H1 (cell line): ENCODE measurements at regions not wholly inside any gene's neighbourhood (a gene's known extent, or its start where the extent isn't known, plus 50 kb on each side); places are given as distances from the start of the nearest gene placed in this dataset.

ENCODE experiments used
- CTCF ChIA-PET: fragments of 300-600 bp; sonication (Branson Sonifier 250); formaldehyde crosslinking; loops from one replicate; lab custom pipeline; 2021; ENCODE audit not compliant: partially characterized antibody; lab: Charles Lee
- POLR2A ChIA-PET: fragments of 300-600 bp; sonication (Branson Sonifier 250); formaldehyde crosslinking; loops from one replicate; lab custom pipeline; 2021; ENCODE audit warnings: inconsistent platforms; ENCODE audit not compliant: partially characterized antibody; lab: Charles Lee
- DNase-seq, 2 experiments: peaks; one replicate each; pipeline versions ENCODE4 v3.0.0 to v3.0.0-alpha.2; 2010 to 2022; ENCODE audit warnings: low spot score in 2 of 2, low read depth in 1 of 2, mixed read lengths in 1 of 2
- FAIRE-seq: peaks from 2 replicates; lab custom pipeline; 2011; peaks lifted over from hg19 to GRCh38; lab: Jason Lieb, UNC
- H2AFZ ChIP-seq: 2 replicates; pipeline ENCODE4 v1.8.1; 2012; ENCODE audit warnings: low read length, inconsistent platforms
- H2AK5ac ChIP-seq: 2 replicates; pipeline ENCODE4 v1.6.1; 2013; ENCODE audit warnings: low read depth, low read length
- H2BK120ac ChIP-seq: replicated peaks from 2 replicates; pipeline ENCODE3; 2013; ENCODE audit warnings: low read depth, low read length, inconsistent platforms
- H2BK12ac ChIP-seq: 2 replicates; pipeline ENCODE4 v1.6.1; 2013; ENCODE audit warnings: low read depth, low read length
- H2BK15ac ChIP-seq: 2 replicates; pipeline ENCODE4 v1.6.1; 2013; ENCODE audit warnings: low read length
- H2BK20ac ChIP-seq: 2 replicates; pipeline ENCODE4 v1.6.1; 2013; ENCODE audit warnings: low read length
- H2BK5ac ChIP-seq: 2 replicates; pipeline ENCODE4 v1.6.1; 2013; ENCODE audit warnings: low read depth, low read length
- H3K14ac ChIP-seq: 2 replicates; pipeline ENCODE4 v1.6.1; 2013; ENCODE audit warnings: inconsistent platforms; ENCODE audit not compliant: insufficient read length
- H3K18ac ChIP-seq: 2 replicates; pipeline ENCODE4 v1.6.1; 2013; ENCODE audit warnings: low read length; ENCODE audit errors: extremely low read depth
- H3K23ac ChIP-seq: 2 replicates; pipeline ENCODE4 v1.6.1; 2013; ENCODE audit warnings: inconsistent platforms; ENCODE audit not compliant: insufficient read length
- H3K23me2 ChIP-seq: 2 replicates; pipeline ENCODE4 v1.6.1; 2013; ENCODE audit warnings: low read depth, low read length
- H3K27ac ChIP-seq: 2 replicates; pipeline ENCODE4 v1.6.1; 2011; ENCODE audit warnings: low read depth, low read length, inconsistent platforms
- H3K27me3 ChIP-seq, 4 experiments: replicated peaks in 1 of 4; 1 replicate in 1 of 4; 2 replicates in 3 of 4; pipeline versions ENCODE4 v1.6.1 to v1.8.1; 2011 to 2013; ENCODE audit warnings: low read length in 3 of 4, mild to moderate bottlenecking in 3 of 4, inconsistent platforms in 2 of 4, mixed read lengths in 2 of 4, moderate library complexity in 1 of 4; ENCODE audit not compliant: control insufficient read depth in 3 of 4, insufficient read depth in 3 of 4; ENCODE audit errors: extremely low read depth in 1 of 4
- H3K36me3 ChIP-seq, 4 experiments: 2 replicates each; pipeline versions ENCODE4 v1.6.1 to v1.8.1; 2011 to 2013; ENCODE audit warnings: mild to moderate bottlenecking in 4 of 4, low read length in 3 of 4, moderate library complexity in 2 of 4, control low read depth in 1 of 4, inconsistent platforms in 1 of 4; ENCODE audit not compliant: insufficient read depth in 4 of 4, control insufficient read depth in 2 of 4
- H3K4ac ChIP-seq: replicated peaks from 2 replicates; pipeline ENCODE3; 2013; ENCODE audit warnings: low read length, low read depth, mixed read lengths, inconsistent platforms; ENCODE audit not compliant: insufficient read length
- H3K4me1 ChIP-seq, 4 experiments: replicated peaks in 1 of 4; 1 replicate in 1 of 4; 2 replicates in 3 of 4; pipeline versions ENCODE4 v1.6.1 to v1.8.1; 2011 to 2013; ENCODE audit warnings: low read length in 3 of 4, inconsistent platforms in 2 of 4, mixed read lengths in 1 of 4; ENCODE audit not compliant: insufficient read depth in 4 of 4, control insufficient read depth in 3 of 4
- H3K4me2 ChIP-seq, 2 experiments: 2 replicates each; pipeline versions ENCODE4 v1.6.1 to v1.8.1; 2011 to 2013; ENCODE audit warnings: low read depth in 2 of 2, low read length in 2 of 2, control low read depth in 1 of 2, inconsistent platforms in 1 of 2, mild to moderate bottlenecking in 1 of 2; ENCODE audit not compliant: insufficient read depth in 1 of 2
- H3K4me3 ChIP-seq, 4 experiments: fragments of 200-600, 300-600 bp in 1 of 4; sonication (generic), shearing (Covaris generic), sonication (Bioruptor Twin) in 1 of 4; 2 replicates each; pipeline versions ENCODE4 v1.5.1 to v1.8.1; 2011 to 2016; ENCODE audit warnings: low read length in 4 of 4, low read depth in 3 of 4, control low read depth in 2 of 4, inconsistent platforms in 2 of 4, mild to moderate bottlenecking in 2 of 4, mixed read lengths in 1 of 4, moderate library complexity in 1 of 4; ENCODE audit not compliant: insufficient read depth in 2 of 4; ENCODE audit errors: extremely low read depth in 1 of 4
- H3K56ac ChIP-seq: replicated peaks from 2 replicates; pipeline ENCODE3; 2013; ENCODE audit warnings: low read depth, mild to moderate bottlenecking, mixed read lengths, low read length, inconsistent platforms; ENCODE audit not compliant: insufficient read length
- H3K79me1 ChIP-seq: 2 replicates; pipeline ENCODE4 v1.6.1; 2013; ENCODE audit warnings: low read depth, low read length, control low read depth
- H3K79me2 ChIP-seq, 2 experiments: 2 replicates each; pipeline versions ENCODE4 v1.6.1 to v1.8.1; 2012 to 2013; ENCODE audit warnings: low read length in 2 of 2, mild to moderate bottlenecking in 2 of 2, inconsistent platforms in 1 of 2; ENCODE audit not compliant: insufficient read depth in 2 of 2, control insufficient read depth in 1 of 2
- H3K9ac ChIP-seq, 4 experiments: replicated peaks in 1 of 4; 1 replicate in 1 of 4; 2 replicates in 3 of 4; pipeline versions ENCODE4 v1.6.1 to v1.8.1; 2011 to 2013; ENCODE audit warnings: low read depth in 3 of 4, low read length in 3 of 4, control low read depth in 2 of 4, mild to moderate bottlenecking in 2 of 4, moderate library complexity in 2 of 4, inconsistent platforms in 1 of 4; ENCODE audit errors: extremely low read depth in 1 of 4
- H3K9me3 ChIP-seq, 2 experiments: 2 replicates each; pipeline versions ENCODE4 v1.6.1 to v1.8.1; 2012 to 2013; ENCODE audit warnings: mild to moderate bottlenecking in 2 of 2, moderate library complexity in 2 of 2, control low read depth in 1 of 2, inconsistent platforms in 1 of 2, low read depth in 1 of 2, low read length in 1 of 2, mixed read lengths in 1 of 2; ENCODE audit not compliant: insufficient read depth in 2 of 2
- H4K20me1 ChIP-seq, 2 experiments: replicated peaks in 1 of 2; 2 replicates each; pipeline versions ENCODE3 to v1.8.1; 2011 to 2013; ENCODE audit warnings: inconsistent platforms in 2 of 2, low read length in 2 of 2, mild to moderate bottlenecking in 1 of 2; ENCODE audit not compliant: insufficient read depth in 2 of 2, control insufficient read depth in 1 of 2
- H4K5ac ChIP-seq: 2 replicates; pipeline ENCODE4 v1.6.1; 2013; ENCODE audit warnings: low read length, low read depth, mixed read lengths, inconsistent platforms; ENCODE audit not compliant: insufficient read length
- H4K8ac ChIP-seq: 2 replicates; pipeline ENCODE4 v1.8.0; 2013; ENCODE audit warnings: mild to moderate bottlenecking, moderate library complexity, low read length, inconsistent platforms; ENCODE audit not compliant: insufficient read depth; ENCODE audit errors: extremely low read depth
- H4K91ac ChIP-seq: replicated peaks from 2 replicates; pipeline ENCODE3; 2013; ENCODE audit warnings: low read length, mixed read lengths, inconsistent platforms; ENCODE audit not compliant: insufficient read length
- BRCA1 ChIP-seq: IDR thresholded peaks from 2 replicates; pipeline ENCODE4 v1.6.1; 2012; ENCODE audit warnings: low read depth, low read length, improper control_type of control experiment
- CHD1 ChIP-seq: IDR thresholded peaks from 2 replicates; pipeline ENCODE4 v1.6.1; 2012; ENCODE audit warnings: low read depth, low read length, improper control_type of control experiment
- GABPA ChIP-seq: IDR thresholded peaks from 2 replicates; pipeline ENCODE4 v1.6.1; 2011; ENCODE audit warnings: mild to moderate bottlenecking, low read length, moderate library complexity, borderline replicate concordance; ENCODE audit not compliant: insufficient read depth
- PHF8 ChIP-seq: fragments of 200-600 bp; sonication (generic); conservative IDR thresholded peaks from 2 replicates; pipeline ENCODE4 v1.7.1; 2012; ENCODE audit warnings: low read depth, mild to moderate bottlenecking, inconsistent platforms, low read length, moderate library complexity
- RBBP5 ChIP-seq: IDR thresholded peaks from 2 replicates; pipeline ENCODE4 v1.7.1; 2012; ENCODE audit warnings: low read depth, mild to moderate bottlenecking, inconsistent platforms, low read length, moderate library complexity, borderline replicate concordance
- SP2 ChIP-seq: IDR thresholded peaks from 2 replicates; pipeline ENCODE4 v1.6.1; 2012; ENCODE audit warnings: mild to moderate bottlenecking, low read length, inconsistent platforms
- YY1 ChIP-seq: IDR thresholded peaks from 2 replicates; pipeline ENCODE4 v1.6.1; 2011; ENCODE audit warnings: low read depth, mild to moderate bottlenecking, low read length
- ZNF274 ChIP-seq: IDR thresholded peaks from 2 replicates; pipeline ENCODE4 v1.7.0; 2012; ENCODE audit warnings: low read length, borderline replicate concordance; ENCODE audit errors: extremely low read depth
- WGBS, 2 experiments: shearing (Covaris generic) in 1 of 2; methylation state at CpG; one replicate each; pipeline versions ENCODE4 v1.1.6 to v1.1.7; 2013 to 2015; ENCODE audit warnings: low lambda C conversion rate in 2 of 2, mixed read lengths in 2 of 2, inconsistent platforms in 1 of 2, low coverage in 1 of 2, missing lambda C conversion rate in 1 of 2; ENCODE audit not compliant: insufficient replicate concordance in 2 of 2, insufficient coverage in 1 of 2, insufficient read length in 1 of 2; ENCODE audit errors: extremely low coverage in 1 of 2, missing lambda C conversion rate in 1 of 2; 5-methylcytosine and 5-hydroxymethylcytosine counted together

DNA sequence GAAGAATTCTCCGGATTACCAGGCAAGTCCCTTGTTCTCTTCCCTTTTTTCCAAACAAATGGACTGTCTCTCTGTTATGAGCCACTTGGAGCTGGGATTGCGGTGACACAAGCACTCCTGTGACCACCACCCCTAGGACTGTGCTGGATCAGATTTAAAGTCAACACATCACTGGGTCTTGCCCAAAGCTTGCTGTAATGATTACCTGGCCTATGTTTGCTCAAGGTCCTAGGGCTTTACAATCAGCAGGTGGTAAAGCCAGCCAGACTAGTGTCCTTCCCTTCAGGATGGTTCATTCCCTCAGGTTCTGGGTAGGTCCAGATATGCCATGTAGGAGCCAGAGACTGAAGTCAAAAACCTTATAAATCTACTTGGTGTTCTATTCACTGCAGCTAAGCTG lies 144.7 kb downstream of the COX18 start:
- 93% methylated on average over 2 of the region's 2 CpGs; no CpG with 5 or more reads in 1 of the 2 experiments for WGBS, 2 experiments
- Histone ChIP-seq H4K8ac (no peak overlapping the region), H3K23ac (no peak overlapping the region), H3K4ac (no peak overlapping the region), H3K27me3 (no peaks in the 10 kb centered on the region), H3K79me2 (no peaks in the 10 kb centered on the region), H3K14ac (no peak overlapping the region), H3K36me3 (no peaks in the 10 kb centered on the region), H2BK12ac (no peak overlapping the region), H4K20me1 (no peaks in the 10 kb centered on the region), H3K18ac (no peak overlapping the region), H2AFZ (no peak overlapping the region), H2BK15ac (no peak overlapping the region), H2BK5ac (no peak overlapping the region), H4K91ac (no peak overlapping the region), H3K56ac (no peak overlapping the region), H3K27ac (no peak overlapping the region), H3K23me2 (no peaks in the 10 kb centered on the region), H3K4me1 (no peaks in the 10 kb centered on the region), H3K4me2 (no peak overlapping the region), H3K9me3 (no peaks in the 10 kb centered on the region), H2BK120ac (no peak overlapping the region), H3K9ac (no peak overlapping the region), H2AK5ac (no peak overlapping the region), H3K79me1 (no peaks in the 10 kb centered on the region), H3K4me3 (no peak overlapping the region), H2BK20ac (no peak overlapping the region), H4K5ac (no peak overlapping the region)
- ChIA-PET POLR2A (no interaction called here), CTCF (interaction anchor here (0.9 to 1.0 kb wide), 2 partner anchors 222 to 598 kb away, joined by 3 to 4 read pairs; no protein-coding TSS in a partner anchor)
- FAIRE-seq (no peak), DNase-seq (no peak)
- TF ChIP-seq BRCA1: no peak
- TF ChIP-seq RBBP5: no peak
- no peak for TF ChIP-seq ZNF274
- TF ChIP-seq SP2: no peak
- no peak for TF ChIP-seq CHD1
- TF ChIP-seq YY1: no peak
- TF ChIP-seq PHF8: no peak
- no peak for TF ChIP-seq GABPA
